B cell (primary cell): ENCODE measurements at regions not wholly inside any gene's neighbourhood (a gene's known extent, or its start where the extent isn't known, plus 50 kb on each side); places are given as distances from the start of the nearest gene placed in this dataset.

Source experiments
- ATAC-seq: fragments of 200-7000 bp; cut with Tn5 transposase; one replicate; pipeline ENCODE4 v1.10.0; 2021; ENCODE audit warnings: low read depth, mild to moderate bottlenecking, moderate number of reproducible peaks, moderate library complexity
- CTCF ChIA-PET: fragments of 350-600 bp; sonication (Branson Sonifier 250); formaldehyde crosslinking; loops from one replicate; lab custom pipeline; 2021; ENCODE audit warnings: antibody characterized with exemption, inconsistent platforms; lab: Charles Lee
- POLR2A ChIA-PET: fragments of 350-600 bp; sonication (Branson Sonifier 250); formaldehyde crosslinking; loops from one replicate; lab custom pipeline; 2021; ENCODE audit warnings: antibody characterized with exemption; lab: Charles Lee
- DNase-seq: peaks from one replicate; pipeline ENCODE4 v3.0.0; 2013
- H2AFZ ChIP-seq: 2 replicates; pipeline ENCODE4 v1.6.1; 2012; ENCODE audit warnings: mild to moderate bottlenecking, low read depth, low read length; ENCODE audit not compliant: insufficient read depth, poor library complexity, severe bottlenecking
- H3K27ac ChIP-seq, 2 donors: 1 replicate in 1 of 2; 2 replicates in 1 of 2; pipeline ENCODE4 v1.5.1; 2012 to 2013; ENCODE audit warnings: low read length in 2 of 2, mild to moderate bottlenecking in 2 of 2, moderate library complexity in 1 of 2
- H3K27me3 ChIP-seq, 4 experiments: fragments of 200-600 bp in 1 of 4; sonication (generic) in 1 of 4; replicated peaks in 1 of 4; 1 replicate in 2 of 4; 2 replicates in 2 of 4; pipeline versions ENCODE4 v1.6.1 to v1.7.0; 2013 to 2016; ENCODE audit warnings: low read length in 3 of 4, mild to moderate bottlenecking in 2 of 4, mixed read lengths in 1 of 4, moderate library complexity in 1 of 4; ENCODE audit not compliant: insufficient read depth in 4 of 4, control insufficient read depth in 3 of 4; ENCODE audit errors: control extremely low read depth in 1 of 4
- H3K36me3 ChIP-seq, 2 experiments: replicated peaks in 1 of 2; 1 replicate in 1 of 2; 2 replicates in 1 of 2; pipeline versions ENCODE4 v1.6.1 to v1.7.1; 2013; ENCODE audit warnings: low read length in 1 of 2; ENCODE audit not compliant: insufficient read depth in 2 of 2, control insufficient read depth in 1 of 2; ENCODE audit errors: control extremely low read depth in 1 of 2, extremely low read depth in 1 of 2
- H3K4me1 ChIP-seq, 2 donors: fragments of 200-600 bp in 1 of 2; sonication (generic) in 1 of 2; 1 replicate in 1 of 2; 2 replicates in 1 of 2; pipeline versions ENCODE4 v1.5.1 to v1.6.1; 2013 to 2017; ENCODE audit warnings: low read length in 2 of 2; ENCODE audit not compliant: control insufficient read depth in 2 of 2, insufficient read depth in 2 of 2
- H3K4me2 ChIP-seq: replicated peaks from 2 replicates; pipeline ENCODE3; 2012; ENCODE audit warnings: mild to moderate bottlenecking, low read depth, low read length; ENCODE audit not compliant: poor library complexity, severe bottlenecking
- H3K4me3 ChIP-seq, 5 experiments: fragments of 200-600 bp in 1 of 5; sonication (generic) in 1 of 5; 1 replicate in 3 of 5; 2 replicates in 2 of 5; pipeline versions ENCODE4 v1.5.1 to v1.7.0; 2011 to 2016; ENCODE audit warnings: low read length in 4 of 5, mild to moderate bottlenecking in 4 of 5, low read depth in 2 of 5, control low read depth in 1 of 5, moderate library complexity in 1 of 5; ENCODE audit not compliant: insufficient read depth in 1 of 5; ENCODE audit errors: control extremely low read depth in 1 of 5, extremely low read depth in 1 of 5
- H3K79me2 ChIP-seq: fragments of 200-600 bp; sonication (generic); one replicate; pipeline ENCODE4 v1.6.0; 2016; ENCODE audit warnings: low read length; ENCODE audit not compliant: control insufficient read depth, insufficient read depth
- H3K9ac ChIP-seq: fragments of 200-600 bp; sonication (generic); 2 replicates; pipeline ENCODE4 v1.6.1; 2017; ENCODE audit warnings: mild to moderate bottlenecking, low read length, moderate library complexity
- H3K9me3 ChIP-seq, 3 donors: one replicate each; pipeline versions ENCODE4 v1.6.1 to v1.7.1; 2013; ENCODE audit warnings: low read length in 2 of 3; ENCODE audit not compliant: control insufficient read depth in 2 of 3, insufficient read depth in 1 of 3; ENCODE audit errors: control extremely low read depth in 1 of 3
- H4K20me1 ChIP-seq: 2 replicates; pipeline ENCODE4 v1.6.0; 2012; ENCODE audit warnings: mild to moderate bottlenecking, low read length; ENCODE audit not compliant: insufficient read depth, control insufficient read depth, poor library complexity, severe bottlenecking
- H3K27ac Mint-ChIP-seq: one replicate; pipeline ENCODE4 v1.8.0; 2021; ENCODE audit warnings: mixed read lengths
- H3K27me3 Mint-ChIP-seq: one replicate; pipeline ENCODE4 v1.8.0; 2021; ENCODE audit warnings: mixed read lengths
- H3K4me1 Mint-ChIP-seq: one replicate; pipeline ENCODE4 v1.8.0; 2021; ENCODE audit warnings: mixed read lengths
- H3K4me3 Mint-ChIP-seq: one replicate; pipeline ENCODE4 v1.8.0; 2021; ENCODE audit warnings: mixed read lengths
- H3K9me3 Mint-ChIP-seq: one replicate; pipeline ENCODE4 v1.8.0; 2022; ENCODE audit warnings: mixed read lengths; ENCODE audit not compliant: insufficient read depth
- CTCF ChIP-seq: fragments of 200-600 bp; IDR thresholded peaks from one replicate; pipeline ENCODE4 v1.8.0; 2022; ENCODE audit warnings: antibody characterized with exemption, mild to moderate bottlenecking
- EZH2 ChIP-seq: IDR thresholded peaks from 2 replicates; pipeline ENCODE4 v1.6.1; 2012; ENCODE audit warnings: borderline replicate concordance, low read depth, mild to moderate bottlenecking, moderate library complexity, low read length; ENCODE audit not compliant: insufficient read depth, poor library complexity, severe bottlenecking
- WGBS: methylation state at CpG from one replicate; pipeline ENCODE4 v1.1.5; 2013; ENCODE audit warnings: missing lambda C conversion rate; ENCODE audit not compliant: insufficient coverage; 5-methylcytosine and 5-hydroxymethylcytosine counted together
- intact Hi-C: fragments of 100-400 bp; cut with micrococcal nuclease; formaldehyde crosslinking; loops from one replicate; pipeline ENCODE4 v1.10.0; 2022

- 44% methylated on average over 1 of the region's 2 CpGs for WGBS
- Histone ChIP-seq H3K36me3 (no peaks in the 10 kb centered on the region), H3K79me2 (no peaks in the 10 kb centered on the region), H3K27ac (no peak overlapping the region), H2AFZ (no peak overlapping the region), H3K9ac (no peak overlapping the region), H3K4me2 (no peak overlapping the region), H3K4me3 (no peak overlapping the region), H3K9me3 (no peaks in the 10 kb centered on the region), H3K4me1 (no peaks in the 10 kb centered on the region), H4K20me1 (no peaks in the 10 kb centered on the region), H3K27me3 (no peaks in the 10 kb centered on the region)
- peaks cover 10% of the 10 kb centered on the region for H3K9me3 Mint-ChIP-seq
- H3K4me3 Mint-ChIP-seq = no peak overlapping the region
- intact Hi-C loops = no loop called here
- H3K27ac Mint-ChIP-seq = no peak overlapping the region
- ChIA-PET POLR2A (no interaction called here), CTCF (no interaction called here)
- no peak for TF ChIP-seq EZH2
- no peak for ATAC-seq
- no peaks in the 10 kb centered on the region for H3K4me1 Mint-ChIP-seq
- no peak for DNase-seq
- H3K27me3 Mint-ChIP-seq = no peaks in the 10 kb centered on the region
Measured at GRCh38 chr13:90502762-90503161, 844.7 kb upstream of the MIR17HG start.

GRCh38 chr13:90510319-90510718 is 837.2 kb upstream of the MIR17HG start:
- no peak overlapping the region for H3K4me2 ChIP-seq
- ChIA-PET POLR2A (no interaction called here), CTCF (no interaction called here)
- H3K4me3 Mint-ChIP-seq = no peak overlapping the region
- no peaks in the 10 kb centered on the region for H3K27me3 ChIP-seq
- no peak for DNase-seq
- intact Hi-C loops = no loop called here
- no peaks in the 10 kb centered on the region for H4K20me1 ChIP-seq
- no peak overlapping the region for H3K4me3 ChIP-seq
- no CpG with 5 or more reads among the region's 2 CpGs for WGBS
- H3K27ac Mint-ChIP-seq = no peak overlapping the region
- H3K27me3 Mint-ChIP-seq = no peaks in the 10 kb centered on the region
- no peaks in the 10 kb centered on the region for H3K36me3 ChIP-seq
- H3K4me1 ChIP-seq = no peaks in the 10 kb centered on the region
- TF ChIP-seq EZH2 = no peak
- TF ChIP-seq CTCF = no peak
- no peak overlapping the region for H2AFZ ChIP-seq
- H3K79me2 ChIP-seq = no peaks in the 10 kb centered on the region
- peaks cover 9% of the 10 kb centered on the region for H3K9me3 Mint-ChIP-seq
- H3K27ac ChIP-seq = no peak overlapping the region
- H3K4me1 Mint-ChIP-seq = no peaks in the 10 kb centered on the region
- peaks cover 0 to 3% (median 0%) of the 10 kb centered on the region in 3 donors for H3K9me3 ChIP-seq
- no peak for ATAC-seq
- no peak overlapping the region for H3K9ac ChIP-seq
